ENCODE measurements at regions not wholly inside any gene's neighbourhood (a gene's known extent, or its start where the extent isn't known, plus 50 kb on each side); places are given as distances from the start of the nearest gene placed in this dataset.

GRCh38 chr4:35897808-35898207 lies 346.5 kb downstream of the ARAP2 start:
- H3K4me1 ChIP-seq (ENCODE audit: control insufficient read depth, insufficient read depth, low read length) = no peaks in the 10 kb centered on the region
- Mint-ChIP-seq H3K4me1 (no peaks in the 10 kb centered on the region), H3K9me3 (no peaks in the 10 kb centered on the region), H3K27ac (no peak overlapping the region), H3K27me3 (ENCODE audit: low read depth in 2 of 2) (peaks cover 6 to 21% of the 10 kb centered on the region in 2 donors), H3K4me3 (no peak overlapping the region), H3K36me3 (peaks cover 7% of the 10 kb centered on the region)
- no peak overlapping the region for H3K27ac ChIP-seq (ENCODE audit: low read length)
- H3K27me3 ChIP-seq (ENCODE audit: control insufficient read depth, insufficient read depth, low read length) = no peaks in the 10 kb centered on the region
- no peak overlapping the region for H3K4me3 ChIP-seq (ENCODE audit: low read length)
- TF ChIP-seq CTCF (IDR thresholded peaks at IDR 0.05) = no peak
- no peaks in the 10 kb centered on the region for H3K36me3 ChIP-seq (ENCODE audit: control insufficient read depth, insufficient read depth, low read length)
- no peak for DNase-seq
- intact Hi-C loops (cut with micrococcal nuclease) = no loop called here
- no peaks in the 10 kb centered on the region for H3K9me3 ChIP-seq (ENCODE audit: control insufficient read depth, insufficient read depth, low read length)
- no peak for ATAC-seq

DNA sequence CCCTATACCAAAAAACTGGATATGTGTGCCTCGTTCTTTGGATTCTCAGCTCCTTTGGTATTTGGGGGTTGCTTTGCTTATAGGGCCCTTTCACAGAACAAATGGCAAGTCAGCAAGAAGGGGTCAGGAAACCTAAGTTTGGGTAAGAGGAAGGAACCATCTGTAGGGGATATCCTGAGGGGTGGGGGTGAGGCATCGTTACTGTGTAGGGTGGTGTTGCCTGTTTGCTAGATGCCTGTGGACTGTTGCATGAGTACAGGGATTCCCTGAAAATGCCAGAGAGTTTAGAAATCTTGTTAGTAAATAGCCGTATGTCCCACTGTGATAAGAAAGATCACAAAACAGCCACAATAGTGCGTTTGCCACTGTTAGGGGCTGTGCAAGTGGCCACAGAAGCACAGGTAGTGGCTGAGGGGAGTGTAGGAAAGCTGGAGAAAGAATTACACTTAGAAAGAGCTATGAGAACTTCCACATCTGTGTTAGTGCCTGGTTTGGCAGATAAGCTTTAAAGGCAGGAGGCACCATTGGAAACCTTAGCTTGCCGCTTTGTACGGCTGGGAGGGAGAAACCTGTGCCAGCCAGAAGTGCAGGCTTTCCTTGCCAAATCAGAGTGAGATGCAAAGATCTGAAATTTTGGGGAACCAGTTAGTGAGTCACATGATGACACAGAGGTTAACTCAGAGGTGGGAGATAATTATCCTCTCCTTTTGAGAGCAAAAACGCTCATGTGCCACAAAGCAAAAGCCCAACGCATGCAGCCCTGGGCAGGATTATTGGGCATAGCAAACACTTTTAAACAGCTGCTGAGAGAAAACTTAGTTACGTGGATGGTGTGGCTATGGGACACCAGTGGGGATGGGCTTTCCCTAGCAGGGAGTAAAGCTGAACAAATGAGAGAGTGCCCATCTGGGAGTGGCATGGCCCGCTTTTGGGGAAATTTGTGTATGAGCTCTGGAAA lies 343.7 kb downstream of the ARAP2 start:
- Mint-ChIP-seq H3K36me3 (no peaks in the 10 kb centered on the region), H3K27ac (no peak overlapping the region), H3K4me1 (no peaks in the 10 kb centered on the region), H3K9me3 (no peaks in the 10 kb centered on the region), H3K27me3 (ENCODE audit: low read depth in 2 of 2) (peaks cover 10 to 12% of the 10 kb centered on the region in 2 donors), H3K4me3 (no peak overlapping the region)
- ATAC-seq (no peak), DNase-seq (no peak)
- H3K4me1 ChIP-seq (ENCODE audit: control insufficient read depth, insufficient read depth, low read length) = no peaks in the 10 kb centered on the region
- intact Hi-C loops (cut with micrococcal nuclease) = no loop called here
- H3K9me3 ChIP-seq (ENCODE audit: control insufficient read depth, insufficient read depth, low read length) = no peaks in the 10 kb centered on the region
- H3K36me3 ChIP-seq (ENCODE audit: control insufficient read depth, insufficient read depth, low read length) = no peaks in the 10 kb centered on the region
- no peak overlapping the region for H3K4me3 ChIP-seq (ENCODE audit: low read length)
- TF ChIP-seq CTCF (IDR thresholded peaks at IDR 0.05) = no peak
- 32% methylated on average over 9 of the region's 10 CpGs for WGBS (ENCODE audit: insufficient coverage)
- no peak overlapping the region for H3K27ac ChIP-seq (ENCODE audit: low read length)
- H3K27me3 ChIP-seq (ENCODE audit: control insufficient read depth, insufficient read depth, low read length) = no peaks in the 10 kb centered on the region

DNA sequence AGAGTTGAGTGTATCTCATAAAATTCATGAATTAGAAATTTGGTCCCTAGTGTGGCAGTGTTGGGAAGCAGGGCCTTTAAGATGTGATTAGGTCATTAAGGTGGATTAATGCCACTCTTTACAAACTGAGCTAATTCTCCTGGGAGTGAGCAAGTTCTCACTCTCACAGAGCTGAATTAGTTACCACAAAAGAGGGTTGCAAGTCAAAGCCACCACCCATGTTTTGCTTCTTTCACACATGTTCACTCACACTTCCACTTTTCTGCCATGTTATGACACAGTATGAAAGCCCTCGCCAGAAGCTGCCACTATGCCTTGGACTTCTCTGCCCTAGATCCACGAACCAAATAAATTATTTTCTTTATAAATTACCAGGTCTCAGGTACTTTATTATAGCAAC lies 332.1 kb downstream of the ARAP2 start:
- WGBS (ENCODE audit: insufficient coverage) = 37% methylated on average over 2 of the region's 2 CpGs
- TF ChIP-seq CTCF (IDR thresholded peaks at IDR 0.05) = no peak
- Mint-ChIP-seq H3K4me3 (no peak overlapping the region), H3K36me3 (no peaks in the 10 kb centered on the region), H3K4me1 (peaks cover 5 to 19% of the 10 kb centered on the region in 2 donors), H3K27me3 (ENCODE audit: low read depth in 2 of 2) (no peaks in the 10 kb centered on the region), H3K9me3 (no peaks in the 10 kb centered on the region), H3K27ac (no peak overlapping the region)
- H3K4me3 ChIP-seq (ENCODE audit: low read length) = no peak overlapping the region
- H3K27ac ChIP-seq (ENCODE audit: low read length) = no peak overlapping the region
- intact Hi-C loops (cut with micrococcal nuclease) = no loop called here
- H3K27me3 ChIP-seq (ENCODE audit: control insufficient read depth, insufficient read depth, low read length) = no peaks in the 10 kb centered on the region
- DNase-seq = no peak
- ATAC-seq = peak in 2 of 3 donors; percentile 36 to 65
- H3K36me3 ChIP-seq (ENCODE audit: control insufficient read depth, insufficient read depth, low read length) = no peaks in the 10 kb centered on the region
- H3K4me1 ChIP-seq (ENCODE audit: control insufficient read depth, insufficient read depth, low read length) = no peaks in the 10 kb centered on the region
- H3K9me3 ChIP-seq (ENCODE audit: control insufficient read depth, insufficient read depth, low read length) = no peaks in the 10 kb centered on the region

Data from natural killer cell (primary cell).